GM18909 (cell line): ENCODE measurements at regions not wholly inside any gene's neighbourhood (a gene's known extent, or its start where the extent isn't known, plus 50 kb on each side); places are given as distances from the start of the nearest gene placed in this dataset.

Experiments
- ATAC-seq: cut with Tn5 transposase; IDR thresholded peaks from one replicate; pipeline ENCODE4 v1.9.1; 2021; ENCODE audit warnings: mild to moderate bottlenecking; ENCODE audit not compliant: unreplicated experiment, poor library complexity

DNA sequence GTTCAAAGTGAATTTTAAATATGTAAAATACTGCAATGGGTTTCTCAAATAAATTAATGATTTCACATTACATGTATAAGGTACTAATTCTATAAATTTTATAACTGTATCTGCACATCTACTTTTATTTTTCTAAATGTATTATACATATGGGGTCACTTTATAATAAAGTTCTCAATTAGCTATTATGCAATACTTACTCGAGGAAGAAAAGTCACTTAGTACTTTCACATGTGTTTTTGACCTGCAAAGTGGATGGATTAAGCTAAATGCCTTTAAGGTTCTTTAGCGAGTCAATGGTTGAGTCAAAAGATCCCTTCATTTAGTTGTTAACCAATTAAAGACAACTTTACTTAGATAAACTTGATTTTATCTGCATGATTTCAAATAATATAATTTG lies 437.8 kb downstream of the ANKRD7 start:
- ATAC-seq: no peak

DNA sequence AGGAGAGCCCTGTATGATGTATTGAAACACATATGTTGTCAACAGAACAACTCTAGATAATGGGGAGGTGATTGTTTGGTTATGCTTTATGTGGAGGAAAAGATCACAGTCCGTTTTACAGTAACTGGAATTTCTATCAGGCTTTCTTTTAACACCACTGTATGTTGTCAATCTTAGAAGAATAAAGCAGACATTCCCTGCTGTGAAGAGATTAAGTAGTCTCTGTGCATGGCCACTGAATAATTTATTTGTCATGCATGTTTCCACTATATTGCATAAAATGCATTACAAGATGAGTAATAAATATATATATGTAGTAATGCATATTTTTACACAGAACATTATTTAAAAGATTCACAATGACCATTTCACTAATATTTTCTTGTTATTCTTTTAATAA lies 440.0 kb downstream of the ANKRD7 start:
- no peak for ATAC-seq

DNA sequence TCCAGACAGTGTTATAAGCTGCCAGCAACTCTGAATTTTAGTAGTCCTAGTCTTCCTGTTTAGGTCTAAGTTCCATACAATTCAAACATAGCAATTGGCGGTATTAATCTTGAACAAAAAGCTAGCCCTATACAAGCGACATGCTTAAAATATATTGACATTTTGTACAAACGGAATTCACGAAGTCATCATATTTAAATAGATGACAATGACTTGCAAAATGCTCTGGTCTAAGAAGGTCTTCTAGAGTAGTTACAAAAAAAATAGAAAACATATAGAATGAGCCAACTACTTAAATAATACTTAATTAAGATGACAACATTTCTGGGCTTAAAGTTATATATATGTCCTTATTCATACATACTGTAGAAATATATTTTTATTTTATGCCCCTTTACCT lies 446.6 kb downstream of the ANKRD7 start:
- ATAC-seq: no peak

DNA sequence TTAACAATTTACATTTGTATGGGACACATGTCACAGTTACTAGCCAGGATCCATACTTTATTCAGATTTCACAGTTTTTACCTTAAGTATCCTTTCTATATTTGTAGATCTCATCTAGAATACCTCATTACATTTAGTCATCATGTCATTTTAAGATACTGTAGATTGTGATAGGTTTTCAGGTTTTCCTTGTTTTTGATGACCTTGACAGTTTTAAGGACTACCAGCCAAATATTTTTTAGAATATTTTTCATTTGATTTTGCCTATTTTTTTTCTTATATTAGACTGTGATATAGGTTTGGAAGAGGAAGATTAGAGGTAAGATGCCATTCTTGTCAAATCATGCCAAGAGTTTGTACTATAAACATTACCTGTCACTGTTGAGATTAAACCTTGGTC lies 460.3 kb downstream of the ANKRD7 start:
- ATAC-seq: no peak

- no peak for ATAC-seq
Measured at GRCh38 chr7:118689403-118689802, 464.9 kb downstream of the ANKRD7 start.

- peak; percentile 42 for ATAC-seq
Measured at GRCh38 chr7:118696879-118697278, 472.4 kb downstream of the ANKRD7 start.

- ATAC-seq: no peak
Measured at GRCh38 chr7:118699222-118699621, 474.7 kb downstream of the ANKRD7 start.

DNA sequence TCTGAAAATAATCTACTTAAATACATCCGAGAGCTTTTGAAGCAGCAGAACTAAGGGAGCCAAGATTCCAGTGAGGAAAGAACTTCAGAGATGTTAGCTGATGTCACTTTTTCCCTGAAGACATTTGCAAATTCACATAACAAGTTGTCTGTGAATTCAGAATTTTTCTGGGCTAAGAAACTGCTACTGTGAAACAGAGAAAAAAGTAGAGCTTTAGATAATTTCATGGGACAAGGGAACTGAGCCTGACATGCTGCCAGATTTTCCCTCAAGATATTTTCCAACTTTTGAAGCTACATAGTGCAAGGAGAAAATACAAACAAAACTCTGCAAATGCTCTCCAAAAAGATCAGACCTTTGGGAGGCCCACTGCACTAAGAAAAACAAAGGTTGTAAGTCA lies 484.2 kb downstream of the ANKRD7 start:
- ATAC-seq: no peak

DNA sequence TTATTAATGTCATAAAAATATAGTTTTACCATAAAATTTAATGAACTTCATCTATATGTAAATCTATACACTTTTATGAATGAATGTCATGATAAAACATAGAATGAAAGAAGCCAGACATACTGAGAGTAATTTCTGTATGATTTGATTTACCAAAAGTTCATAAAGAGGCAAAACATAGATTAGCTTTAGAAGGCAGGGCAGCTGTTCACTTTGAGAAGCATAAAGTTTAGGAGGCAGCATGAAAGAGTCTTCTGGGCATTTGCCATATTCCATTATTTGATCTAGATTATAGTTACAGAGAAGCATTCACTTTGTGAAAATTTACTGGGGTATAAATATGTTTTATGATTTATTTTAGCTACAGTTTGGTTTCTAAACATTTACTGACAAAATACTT lies 487.2 kb downstream of the ANKRD7 start:
- no peak for ATAC-seq

- ATAC-seq: no peak
Measured at GRCh38 chr7:118713039-118713438, 488.5 kb downstream of the ANKRD7 start.

DNA sequence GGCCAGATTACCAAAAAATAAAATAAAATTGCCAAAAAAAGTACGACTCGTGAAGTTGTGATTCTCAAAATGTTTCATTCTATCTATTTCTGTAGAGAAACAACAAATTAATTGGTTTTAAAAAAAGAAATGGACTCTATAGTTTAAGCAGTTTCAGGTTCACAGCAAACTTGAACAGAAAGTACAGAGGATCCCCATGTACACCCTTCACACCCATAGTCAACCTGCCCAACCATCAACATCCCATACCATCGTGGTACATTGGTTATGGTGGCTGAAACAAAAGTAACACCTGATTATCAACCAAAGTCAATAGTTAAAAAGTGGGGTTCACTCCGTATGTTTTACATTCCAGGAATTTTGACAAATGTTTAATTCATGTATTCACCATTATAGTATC lies 496.1 kb downstream of the ANKRD7 start:
- no peak for ATAC-seq

DNA sequence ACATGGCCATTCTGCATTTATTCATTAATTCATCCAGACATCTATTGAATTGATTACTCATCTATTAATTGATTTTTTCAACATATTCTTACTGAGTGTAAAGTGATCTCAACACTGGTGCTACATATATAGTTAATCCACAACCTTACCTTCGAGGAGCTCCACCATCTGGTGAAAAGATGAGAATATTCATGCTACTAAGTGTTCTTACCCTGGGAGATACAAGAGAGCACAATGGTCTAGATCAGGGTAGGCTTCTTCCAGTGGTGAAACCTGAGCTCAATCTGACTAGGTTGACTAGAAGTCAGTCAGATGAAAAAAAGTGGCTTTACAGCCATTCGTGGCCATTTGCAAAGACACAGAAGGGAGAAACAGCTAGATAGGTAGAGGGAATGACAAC lies 507.4 kb downstream of the ANKRD7 start:
- no peak for ATAC-seq

- ATAC-seq: no peak
Measured at GRCh38 chr7:118734541-118734940, 510.0 kb downstream of the ANKRD7 start.

GRCh38 chr7:118735441-118735840 lies 510.9 kb downstream of the ANKRD7 start:
- ATAC-seq: no peak

GRCh38 chr7:118737935-118738334 lies 513.4 kb downstream of the ANKRD7 start:
- no peak for ATAC-seq

DNA sequence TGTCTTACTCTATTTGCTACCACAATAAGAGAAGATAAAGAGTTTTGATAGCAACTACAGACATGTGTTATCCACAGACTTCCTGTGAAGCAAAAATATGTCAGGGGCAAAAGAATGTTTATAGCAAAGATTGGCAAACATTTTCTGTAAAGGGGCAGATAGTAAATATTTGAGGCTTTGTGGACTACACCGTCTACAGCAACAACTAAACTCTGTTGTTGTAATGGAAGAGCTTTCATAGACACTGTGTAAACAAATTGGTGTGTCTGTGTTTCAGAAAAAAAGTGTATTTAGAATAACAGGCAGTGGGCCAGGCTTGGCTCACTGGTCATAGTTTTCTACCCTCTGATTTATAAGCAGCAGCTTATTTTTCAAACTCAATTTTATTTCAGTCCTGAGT lies 521.4 kb downstream of the ANKRD7 start:
- ATAC-seq: no peak

- no peak for ATAC-seq
Measured at GRCh38 chr7:118747473-118747872, 523.0 kb downstream of the ANKRD7 start.

GRCh38 chr7:118753479-118753878 lies 529.0 kb downstream of the ANKRD7 start:
- no peak for ATAC-seq

- ATAC-seq: no peak
Measured at GRCh38 chr7:118754608-118755007, 530.1 kb downstream of the ANKRD7 start.

DNA sequence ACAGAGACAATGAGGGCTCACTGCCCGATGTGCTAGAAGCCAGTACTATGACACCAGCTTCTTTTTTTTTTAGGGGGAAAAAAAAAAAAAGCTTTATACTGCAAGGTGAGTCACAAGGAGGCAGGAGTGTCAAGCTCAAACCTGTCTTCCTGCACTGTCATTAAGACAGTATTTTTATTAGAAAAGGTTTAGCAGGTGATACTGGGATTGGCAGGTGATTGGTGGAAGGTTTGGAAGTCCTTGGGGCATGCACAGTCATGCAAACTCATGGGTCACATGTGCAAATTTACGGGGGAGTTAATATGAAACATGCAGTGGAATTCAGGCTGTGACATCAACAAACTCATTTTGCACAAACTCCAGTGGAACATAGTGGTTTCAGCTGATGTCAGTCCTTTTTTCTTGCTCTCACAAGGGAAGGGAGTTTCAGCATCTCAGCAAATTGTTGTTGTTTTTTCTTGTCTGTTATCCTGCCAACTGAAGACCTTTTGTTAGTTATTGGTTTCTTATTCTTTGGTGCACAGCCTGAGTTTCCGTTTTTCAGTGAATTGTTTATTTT lies 530.6 kb downstream of the ANKRD7 start:
- ATAC-seq: no peak

GRCh38 chr7:118757066-118757465 lies 532.6 kb downstream of the ANKRD7 start:
- ATAC-seq: no peak

DNA sequence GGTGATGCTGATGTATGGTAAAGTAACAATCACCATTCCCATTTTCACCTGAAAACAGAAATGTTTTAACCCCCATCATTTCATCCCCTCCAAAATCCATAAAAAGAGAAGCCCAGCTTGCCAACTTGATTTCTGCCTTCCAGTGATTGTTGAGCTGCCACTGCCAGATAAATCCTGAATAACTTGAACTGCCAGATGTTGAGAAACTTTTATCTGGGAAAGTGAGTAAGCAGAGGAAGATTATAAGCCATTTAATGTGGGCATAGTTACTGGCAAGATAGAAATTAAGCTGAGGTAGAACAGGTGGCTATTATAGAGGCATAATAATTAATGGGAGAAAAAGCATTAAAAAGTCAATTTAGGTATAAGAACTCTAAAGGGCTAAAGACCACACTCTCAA lies 534.1 kb downstream of the ANKRD7 start:
- no peak for ATAC-seq

DNA sequence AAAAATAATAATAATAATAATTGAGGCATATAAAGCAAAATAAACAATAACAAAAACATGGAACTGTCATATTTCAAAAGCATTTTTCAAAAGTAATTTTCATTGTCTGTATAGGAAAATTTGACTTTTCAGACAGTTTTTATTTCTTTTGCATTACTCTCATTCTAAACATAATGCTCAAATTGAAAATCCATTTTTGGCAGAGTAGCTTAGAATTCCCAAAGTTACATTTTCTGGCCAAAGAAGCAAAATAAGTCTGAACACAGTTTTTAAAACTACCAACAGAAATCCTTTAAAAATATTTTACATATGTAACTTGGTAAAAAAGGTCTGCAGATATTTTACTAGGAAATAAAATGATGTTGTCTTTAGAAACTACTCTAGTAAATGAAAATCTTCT lies 535.4 kb downstream of the ANKRD7 start:
- ATAC-seq: no peak
